ENCODE measurements at regions not wholly inside any gene's neighbourhood (a gene's known extent, or its start where the extent isn't known, plus 50 kb on each side); places are given as distances from the start of the nearest gene placed in this dataset.

- ATAC-seq (no peak), DNase-seq (no peak)
- H3K4me3 ChIP-seq = no peak overlapping the region
- H3K27me3 ChIP-seq = no peaks in the 10 kb centered on the region
- no peaks in the 10 kb centered on the region for H3K36me3 ChIP-seq
- TF ChIP-seq CTCF (IDR thresholded peaks at IDR 0.05) (no peak), POLR2A (IDR thresholded peaks at IDR 0.05) (no peak)
- H3K9me3 ChIP-seq = no peaks in the 10 kb centered on the region
- intact Hi-C loops (cut with DNase I) = no loop called here
- WGBS (ENCODE audit: insufficient coverage, low coverage, low lambda C conversion rate, missing lambda C conversion rate) = no CpG with 5 or more reads among the region's 3 CpGs
- H3K27ac ChIP-seq = peak overlapping the region in 1 of 3 donors; percentile 31
- peaks cover 0 to 3% (median 0%) of the 10 kb centered on the region in 4 donors for H3K4me1 ChIP-seq
These were observed 116.0 kb upstream of the ARGLU1 start for GRCh38 chr13:106683918-106684317.

- peaks cover 0 to 3% (median 0%) of the 10 kb centered on the region in 4 donors for H3K4me1 ChIP-seq
- intact Hi-C loops (cut with DNase I) = no loop called here
- TF ChIP-seq CTCF (IDR thresholded peaks at IDR 0.05) (no peak), POLR2A (IDR thresholded peaks at IDR 0.05) (no peak)
These were observed 115.2 kb upstream of the ARGLU1 start for GRCh38 chr13:106683179-106683578.

GRCh38 chr13:106681997-106682396 is 114.1 kb upstream of the ARGLU1 start:
- 53% methylated on average over 5 of the region's 5 CpGs for WGBS (ENCODE audit: insufficient coverage, low coverage, low lambda C conversion rate, missing lambda C conversion rate)
- no peaks in the 10 kb centered on the region for H3K27me3 ChIP-seq
- TF ChIP-seq POLR2A (IDR thresholded peaks at IDR 0.05) (no peak), CTCF (IDR thresholded peaks at IDR 0.05) (no peak)
- intact Hi-C loops (cut with DNase I) = no loop called here
- H3K4me3 ChIP-seq = no peak overlapping the region
- no peaks in the 10 kb centered on the region for H3K36me3 ChIP-seq
- ATAC-seq = no peak
- no peak for DNase-seq
- H3K27ac ChIP-seq = no peak overlapping the region
- H3K4me1 ChIP-seq = peaks cover 0 to 3% (median 0%) of the 10 kb centered on the region in 4 donors
- no peaks in the 10 kb centered on the region for H3K9me3 ChIP-seq

More at GRCh38 chr13:106683179-106683578, 115.2 kb upstream of the ARGLU1 start:
- Histone ChIP-seq H3K4me3 (no peak overlapping the region), H3K36me3 (no peaks in the 10 kb centered on the region), H3K27ac (no peak overlapping the region), H3K27me3 (no peaks in the 10 kb centered on the region), H3K9me3 (no peaks in the 10 kb centered on the region)
- WGBS (ENCODE audit: insufficient coverage, low coverage, low lambda C conversion rate, missing lambda C conversion rate) = 8% methylated on average over 4 of the region's 8 CpGs
- ATAC-seq = peak; percentile 20 to 32 (median 24)
- DNase-seq = no peak

DNA sequence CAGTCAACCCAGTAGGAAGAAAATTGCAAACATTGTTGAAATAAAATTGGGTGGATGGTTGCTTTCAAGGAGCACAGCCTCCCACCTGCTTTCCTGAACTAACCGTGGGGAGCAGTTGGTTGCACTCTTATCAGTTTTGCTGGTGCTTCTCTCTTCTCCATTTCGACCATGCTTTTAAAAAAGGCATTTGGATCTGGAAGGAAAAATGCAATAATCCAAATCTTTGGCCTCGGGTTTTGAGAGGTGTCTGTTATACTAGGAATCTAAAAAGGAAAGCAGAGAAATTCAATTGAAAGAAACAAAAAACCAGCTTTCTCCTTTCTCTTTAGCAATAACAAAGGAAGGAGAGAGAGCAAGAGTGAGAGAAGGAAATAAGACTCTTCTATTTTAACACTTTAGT is 113.6 kb upstream of the ARGLU1 start:
- H3K9me3 ChIP-seq = no peaks in the 10 kb centered on the region
- ATAC-seq (no peak), DNase-seq (no peak)
- no peaks in the 10 kb centered on the region for H3K27me3 ChIP-seq
- no peaks in the 10 kb centered on the region for H3K36me3 ChIP-seq
- H3K4me3 ChIP-seq = no peak overlapping the region
- intact Hi-C loops (cut with DNase I) = no loop called here
- 14% methylated on average over 3 of the region's 3 CpGs for WGBS (ENCODE audit: insufficient coverage, low coverage, low lambda C conversion rate, missing lambda C conversion rate)
- H3K4me1 ChIP-seq = peaks cover 0 to 3% (median 0%) of the 10 kb centered on the region in 4 donors
- H3K27ac ChIP-seq = peak overlapping the region in 1 of 3 donors; percentile 39
- TF ChIP-seq POLR2A (IDR thresholded peaks at IDR 0.05) (no peak), CTCF (IDR thresholded peaks at IDR 0.05) (no peak)
